Osteoblast (primary cell): ENCODE measurements at regions not wholly inside any gene's neighbourhood (a gene's known extent, or its start where the extent isn't known, plus 50 kb on each side); places are given as distances from the start of the nearest gene placed in this dataset.
"Not testable (repeated sequence)": the region's sequence is repeated elsewhere in the genome, so short reads cannot be mapped to it uniquely, and the experiment has no call there.

Source experiments
- DNase-seq: peaks from one replicate; pipeline ENCODE4 v3.0.0; 2011; ENCODE audit warnings: low spot score, mixed read lengths; ENCODE audit not compliant: insufficient read length; ENCODE audit errors: missing footprints
- H2AFZ ChIP-seq: 2 replicates; pipeline ENCODE4 v1.6.0; 2011; ENCODE audit warnings: mild to moderate bottlenecking, low read length
- H3K27ac ChIP-seq: 2 replicates; pipeline ENCODE4 v1.5.1; 2011; ENCODE audit warnings: mild to moderate bottlenecking, low read depth, low read length, moderate library complexity
- H3K27me3 ChIP-seq: 2 replicates; pipeline ENCODE4 v1.6.0; 2012; ENCODE audit warnings: mild to moderate bottlenecking, control low read depth, inconsistent platforms, low read length, moderate library complexity; ENCODE audit not compliant: insufficient read depth
- H3K36me3 ChIP-seq: 2 replicates; pipeline ENCODE4 v1.5.1; 2011; ENCODE audit warnings: mild to moderate bottlenecking, low read length, control low read depth, moderate library complexity; ENCODE audit not compliant: insufficient read depth
- H3K4me1 ChIP-seq: 2 replicates; pipeline ENCODE4 v1.5.1; 2011; ENCODE audit warnings: mild to moderate bottlenecking, low read length, control low read depth, moderate library complexity; ENCODE audit not compliant: insufficient read depth
- H3K4me2 ChIP-seq: 2 replicates; pipeline ENCODE4 v1.6.0; 2011; ENCODE audit warnings: mild to moderate bottlenecking, low read length; ENCODE audit not compliant: insufficient read depth
- H3K4me3 ChIP-seq: fragments of 200-600 bp; sonication (generic); 3 replicates; pipeline ENCODE4 v1.5.1; 2012; ENCODE audit warnings: mild to moderate bottlenecking, low read length, inconsistent platforms; ENCODE audit not compliant: insufficient read depth
- H3K79me2 ChIP-seq: 2 replicates; pipeline ENCODE4 v1.6.0; 2012; ENCODE audit warnings: mild to moderate bottlenecking, low read length, control low read depth, inconsistent platforms; ENCODE audit not compliant: insufficient read depth
- H3K9me3 ChIP-seq: 2 replicates; pipeline ENCODE4 v1.5.1; 2011; ENCODE audit warnings: low read depth, low read length, control low read depth
- H4K20me1 ChIP-seq: 2 replicates; pipeline ENCODE4 v1.6.0; 2012; ENCODE audit warnings: mild to moderate bottlenecking, low read length, control low read depth; ENCODE audit not compliant: insufficient read depth
- CTCF ChIP-seq: IDR thresholded peaks from 2 replicates; pipeline ENCODE4 v1.5.1; 2011; ENCODE audit warnings: mild to moderate bottlenecking, low read depth, low read length, moderate library complexity; ENCODE audit errors: extremely low read depth

DNA sequence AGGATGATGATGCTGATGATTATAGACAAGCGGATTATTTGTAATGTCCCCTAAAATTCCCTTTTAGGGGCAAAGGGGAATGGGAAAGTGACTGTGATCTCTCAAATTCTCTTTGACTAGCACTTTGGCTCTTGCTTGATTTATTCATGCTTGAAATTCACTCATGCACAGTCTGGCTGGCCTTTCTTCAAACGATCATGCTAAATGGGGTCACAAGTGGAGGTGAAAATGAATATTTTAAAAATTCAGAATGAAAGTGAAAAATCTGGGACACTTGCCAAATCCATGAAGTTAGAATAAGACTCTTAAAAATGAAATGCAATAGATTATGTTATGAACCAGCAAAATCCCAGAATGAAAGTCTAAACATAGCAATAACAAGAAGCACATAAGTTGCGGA, 173.4 kb upstream of the RAI2 start:
- Histone ChIP-seq H3K4me3 (no peak overlapping the region), H3K36me3 (no peaks in the 10 kb centered on the region)
- DNase-seq: no peak

DNA sequence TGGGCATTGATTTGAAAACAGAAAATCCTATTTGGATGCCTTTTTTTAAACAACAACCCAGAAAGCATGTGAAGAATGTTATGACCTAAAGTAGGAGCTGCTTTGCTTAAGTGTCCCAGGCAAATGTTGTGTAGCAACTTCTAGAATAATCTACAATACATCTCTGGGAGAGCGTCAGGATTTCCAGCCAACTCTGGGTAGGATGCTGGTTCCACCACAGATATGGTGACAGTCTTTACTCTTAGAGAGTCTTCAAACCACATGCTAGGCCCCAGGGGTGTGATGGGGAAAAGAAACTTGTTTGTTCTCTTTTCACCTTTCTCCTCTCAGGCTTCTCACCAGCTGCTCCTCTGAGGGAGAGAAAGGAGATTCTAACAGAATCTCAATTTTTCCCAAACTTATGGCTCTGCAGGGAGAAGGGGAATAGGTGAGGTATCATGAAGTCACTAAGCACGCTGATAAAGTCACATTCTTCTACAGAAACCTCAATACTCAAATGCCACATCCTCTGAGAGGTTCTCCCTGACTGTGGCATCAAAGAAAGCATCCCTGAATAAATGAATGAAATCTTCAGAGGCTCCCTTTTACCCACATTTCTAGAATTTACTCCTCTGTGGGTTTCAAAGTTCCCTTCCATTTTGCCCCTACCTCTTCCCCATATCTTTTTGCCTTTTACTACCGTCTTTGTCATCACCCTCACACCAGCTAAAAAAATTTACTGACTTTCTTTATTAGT, 171.6 kb upstream of the RAI2 start:
- Histone ChIP-seq H3K79me2 (no peaks in the 10 kb centered on the region), H4K20me1 (no peaks in the 10 kb centered on the region), H3K27ac (no peak overlapping the region), H3K9me3 (no peaks in the 10 kb centered on the region), H2AFZ (no peak overlapping the region), H3K4me1 (no peaks in the 10 kb centered on the region), H3K36me3 (no peaks in the 10 kb centered on the region), H3K4me3 (no peak overlapping the region), H3K4me2 (no peak overlapping the region), H3K27me3 (no peaks in the 10 kb centered on the region)
- no peak for TF ChIP-seq CTCF
- DNase-seq: no peak

More for the DNA sequence above, 173.4 kb upstream of the RAI2 start:
- no peaks in the 10 kb centered on the region for H4K20me1 ChIP-seq
- no peak overlapping the region for H2AFZ ChIP-seq
- TF ChIP-seq CTCF: no peak
- H3K9me3 ChIP-seq: no peaks in the 10 kb centered on the region
- H3K79me2 ChIP-seq: no peaks in the 10 kb centered on the region
- no peak overlapping the region for H3K27ac ChIP-seq
- no peaks in the 10 kb centered on the region for H3K4me1 ChIP-seq
- H3K4me2 ChIP-seq: no peak overlapping the region
- no peaks in the 10 kb centered on the region for H3K27me3 ChIP-seq

DNA sequence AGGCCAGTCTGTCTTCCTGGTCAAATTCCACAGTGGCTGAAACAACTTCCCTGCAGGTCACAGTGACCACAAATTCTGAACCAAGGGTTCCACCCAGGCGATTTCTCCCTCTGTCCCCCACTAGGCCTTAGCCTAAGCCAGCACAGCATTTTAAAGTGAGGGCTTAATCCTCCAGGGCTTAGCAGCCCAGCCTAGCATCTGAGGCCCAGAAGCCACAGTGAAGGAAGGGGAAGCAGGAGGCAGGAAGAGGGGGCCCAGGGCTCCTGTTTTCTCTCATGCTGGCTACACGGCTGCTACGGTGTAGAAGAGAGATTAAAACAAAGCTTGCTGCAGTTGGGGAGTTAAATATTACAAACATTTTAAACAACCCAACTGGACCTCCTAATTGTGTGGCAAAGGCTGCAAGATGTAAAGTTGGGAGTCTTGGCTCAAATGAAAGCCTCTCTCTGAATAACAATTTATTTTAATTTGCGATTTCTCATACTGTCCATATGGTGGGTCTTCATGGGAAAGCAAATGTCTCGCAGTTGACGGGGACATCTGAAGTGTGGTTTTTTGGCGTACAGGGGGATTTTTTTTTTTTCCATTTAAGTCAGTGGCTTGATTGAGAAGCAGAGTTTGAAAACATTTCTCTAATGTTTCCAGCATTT, 170.8 kb upstream of the RAI2 start:
- Histone ChIP-seq H3K4me2 (no peak overlapping the region), H3K4me1 (no peaks in the 10 kb centered on the region), H3K4me3 (no peak overlapping the region), H2AFZ (no peak overlapping the region), H3K27me3 (no peaks in the 10 kb centered on the region), H3K79me2 (no peaks in the 10 kb centered on the region), H3K27ac (no peak overlapping the region), H3K9me3 (no peaks in the 10 kb centered on the region), H3K36me3 (no peaks in the 10 kb centered on the region), H4K20me1 (no peaks in the 10 kb centered on the region)
- DNase-seq: no peak
- no peak for TF ChIP-seq CTCF

DNA sequence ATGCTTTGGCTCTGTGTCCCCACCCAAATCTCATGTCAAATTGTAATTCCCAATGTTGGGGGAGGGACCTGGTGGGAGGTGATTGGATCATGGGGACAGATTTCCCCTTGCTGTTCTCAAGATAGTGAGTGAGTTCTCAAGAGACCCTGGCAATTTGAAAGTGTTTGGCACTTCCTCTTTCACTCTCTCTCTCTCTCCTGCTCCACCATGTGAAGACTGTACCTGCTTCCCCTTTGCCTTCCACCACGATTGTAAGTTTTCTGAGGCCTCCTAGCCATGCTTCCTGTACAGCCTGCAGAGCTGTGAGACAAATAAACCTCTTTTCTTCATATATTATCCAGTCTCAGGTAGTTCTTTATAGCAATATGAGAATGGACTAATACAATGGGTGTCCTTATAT, 169.6 kb upstream of the RAI2 start:
- DNase-seq, H3K9me3 ChIP-seq, H3K4me2 ChIP-seq, H3K27me3 ChIP-seq, H3K4me1 ChIP-seq, H3K27ac ChIP-seq, H4K20me1 ChIP-seq, H3K4me3 ChIP-seq, H2AFZ ChIP-seq, H3K79me2 ChIP-seq, H3K36me3 ChIP-seq: not testable (repeated sequence)
